B cell (primary cell): ENCODE measurements at regions not wholly inside any gene's neighbourhood (a gene's known extent, or its start where the extent isn't known, plus 50 kb on each side); places are given as distances from the start of the nearest gene placed in this dataset.

ENCODE experiments used
- EZH2 ChIP-seq: IDR thresholded peaks from 2 replicates; pipeline ENCODE4 v1.6.1; 2012; ENCODE audit warnings: borderline replicate concordance, low read depth, mild to moderate bottlenecking, moderate library complexity, low read length; ENCODE audit not compliant: insufficient read depth, poor library complexity, severe bottlenecking
- TF ChIP-seq, protein P1 (sequence below): fragments of 200-600 bp; IDR thresholded peaks from one replicate; pipeline ENCODE4 v1.8.0; 2022; ENCODE audit warnings: antibody characterized with exemption, mild to moderate bottlenecking

DNA sequence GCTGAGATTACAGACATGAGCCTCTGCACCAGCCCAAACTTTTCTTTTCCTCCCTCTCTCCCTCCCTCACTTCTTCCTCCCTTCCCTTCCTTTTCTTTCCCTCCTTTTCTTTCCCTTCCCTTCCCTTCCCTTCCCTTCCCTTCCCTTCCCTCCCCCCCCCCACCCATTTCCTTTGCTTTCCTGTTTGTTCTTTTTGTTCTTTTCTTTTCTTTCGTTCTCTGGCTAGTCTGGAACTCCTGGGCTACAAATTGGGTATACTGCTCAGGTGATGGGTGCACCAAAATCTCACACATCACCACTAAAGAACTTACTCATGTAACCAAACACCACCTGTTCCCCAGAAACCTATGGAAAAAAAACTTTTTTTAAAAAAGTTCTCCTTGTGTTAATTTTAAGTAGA is 174.8 kb upstream of the CHODL start:
- no peak for TF ChIP-seq EZH2
- TF ChIP-seq, protein P1, sequence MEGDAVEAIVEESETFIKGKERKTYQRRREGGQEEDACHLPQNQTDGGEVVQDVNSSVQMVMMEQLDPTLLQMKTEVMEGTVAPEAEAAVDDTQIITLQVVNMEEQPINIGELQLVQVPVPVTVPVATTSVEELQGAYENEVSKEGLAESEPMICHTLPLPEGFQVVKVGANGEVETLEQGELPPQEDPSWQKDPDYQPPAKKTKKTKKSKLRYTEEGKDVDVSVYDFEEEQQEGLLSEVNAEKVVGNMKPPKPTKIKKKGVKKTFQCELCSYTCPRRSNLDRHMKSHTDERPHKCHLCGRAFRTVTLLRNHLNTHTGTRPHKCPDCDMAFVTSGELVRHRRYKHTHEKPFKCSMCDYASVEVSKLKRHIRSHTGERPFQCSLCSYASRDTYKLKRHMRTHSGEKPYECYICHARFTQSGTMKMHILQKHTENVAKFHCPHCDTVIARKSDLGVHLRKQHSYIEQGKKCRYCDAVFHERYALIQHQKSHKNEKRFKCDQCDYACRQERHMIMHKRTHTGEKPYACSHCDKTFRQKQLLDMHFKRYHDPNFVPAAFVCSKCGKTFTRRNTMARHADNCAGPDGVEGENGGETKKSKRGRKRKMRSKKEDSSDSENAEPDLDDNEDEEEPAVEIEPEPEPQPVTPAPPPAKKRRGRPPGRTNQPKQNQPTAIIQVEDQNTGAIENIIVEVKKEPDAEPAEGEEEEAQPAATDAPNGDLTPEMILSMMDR, result no peak
